A673 (cell line): ENCODE measurements at regions not wholly inside any gene's neighbourhood (a gene's known extent, or its start where the extent isn't known, plus 50 kb on each side); places are given as distances from the start of the nearest gene placed in this dataset.
"Not testable (repeated sequence)": the region's sequence is repeated elsewhere in the genome, so short reads cannot be mapped to it uniquely, and the experiment has no call there.

Source experiments
- BruUV-seq: library from RNA; stranded (reverse); fragments of 400-500 nt; replicated peaks from 2 replicates; lab custom pipeline; 2021; lab: Mats Ljungman, UMichigan
- CTCF ChIA-PET: fragments of 300-600 bp; sonication (Branson Sonifier 250); formaldehyde crosslinking; loops from one replicate; lab custom pipeline; 2022; ENCODE audit warnings: antibody characterized with exemption; lab: Charles Lee
- POLR2A ChIA-PET: fragments of 300-600 bp; sonication (Branson Sonifier 250); formaldehyde crosslinking; loops from one replicate; lab custom pipeline; 2022; ENCODE audit warnings: antibody characterized with exemption; ENCODE audit not compliant: low non-redundant PET; lab: Charles Lee
- DNase-seq: peaks from one replicate; pipeline ENCODE4 v3.0.0-alpha.2; 2015; ENCODE audit warnings: low spot score
- H3K27ac ChIP-seq: fragments of 200-600 bp; sonication (generic); 2 replicates; pipeline ENCODE4 v1.5.1; 2016; ENCODE audit warnings: mixed run types, low read depth, mild to moderate bottlenecking, mixed read lengths, antibody characterized with exemption, low read length; ENCODE audit not compliant: poor library complexity, severe bottlenecking
- H3K27me3 ChIP-seq: fragments of 200-600 bp; sonication (generic); replicated peaks from 2 replicates; pipeline ENCODE4 v1.6.1; 2017; ENCODE audit warnings: mixed run types, low read depth, mild to moderate bottlenecking, mixed read lengths, antibody characterized with exemption, low read length; ENCODE audit not compliant: insufficient read depth, poor library complexity
- H3K36me3 ChIP-seq: fragments of 200-600 bp; sonication (generic); 2 replicates; pipeline ENCODE4 v1.6.1; 2016; ENCODE audit warnings: mixed run types, mild to moderate bottlenecking, mixed read lengths, antibody characterized with exemption, low read length; ENCODE audit not compliant: insufficient read depth, poor library complexity, severe bottlenecking
- H3K4me1 ChIP-seq: fragments of 200-600 bp; sonication (generic); 2 replicates; pipeline ENCODE4 v1.6.1; 2017; ENCODE audit warnings: mixed run types, mild to moderate bottlenecking, mixed read lengths, antibody characterized with exemption, low read length; ENCODE audit not compliant: insufficient read depth, poor library complexity, severe bottlenecking
- H3K4me3 ChIP-seq: fragments of 200-600 bp; sonication (generic); 2 replicates; pipeline ENCODE4 v1.5.1; 2016; ENCODE audit warnings: low read depth, mixed run types, mild to moderate bottlenecking, mixed read lengths, low read length; ENCODE audit not compliant: poor library complexity, severe bottlenecking
- H3K9me3 ChIP-seq: fragments of 200-600 bp; sonication (generic); 2 replicates; pipeline ENCODE4 v1.6.1; 2016; ENCODE audit warnings: mixed run types, low read depth, mild to moderate bottlenecking, mixed read lengths, antibody characterized with exemption, low read length; ENCODE audit not compliant: poor library complexity, severe bottlenecking
- EZH2 ChIP-seq: fragments of 200-600 bp; sonication (generic); IDR thresholded peaks from 2 replicates; pipeline ENCODE4 v1.6.1; 2017; ENCODE audit warnings: borderline replicate concordance, low read depth, mild to moderate bottlenecking, mixed read lengths, antibody characterized with exemption, low read length; ENCODE audit not compliant: poor library complexity, severe bottlenecking
- intact Hi-C: fragments of 100-400 bp; cut with micrococcal nuclease; formaldehyde crosslinking; loops from one replicate; pipeline ENCODE4 v1.10.0; 2022; ENCODE audit not compliant: unreplicated experiment
- TF ChIP-seq, protein P1 (sequence below): fragments of 300-800, 200-600 bp; sonication (generic); conservative IDR thresholded peaks from 2 replicates; pipeline ENCODE4 v1.5.1; 2017; ENCODE audit warnings: low read depth, mild to moderate bottlenecking, antibody characterized with exemption, low read length, moderate library complexity, mixed read lengths

GRCh38 chr9:80755586-80755985 is 933.8 kb downstream of the TLE1 start:
- Histone ChIP-seq H3K27me3 (no peaks in the 10 kb centered on the region), H3K36me3 (no peaks in the 10 kb centered on the region), H3K9me3 (no peaks in the 10 kb centered on the region), H3K27ac (no peak overlapping the region), H3K4me3 (no peak overlapping the region), H3K4me1 (no peaks in the 10 kb centered on the region)
- POLR2A ChIA-PET, result no interaction called here
- intact Hi-C loops, result no loop called here
- CTCF ChIA-PET, result no interaction called here
- TF ChIP-seq EZH2, result no peak
- TF ChIP-seq, protein P1, sequence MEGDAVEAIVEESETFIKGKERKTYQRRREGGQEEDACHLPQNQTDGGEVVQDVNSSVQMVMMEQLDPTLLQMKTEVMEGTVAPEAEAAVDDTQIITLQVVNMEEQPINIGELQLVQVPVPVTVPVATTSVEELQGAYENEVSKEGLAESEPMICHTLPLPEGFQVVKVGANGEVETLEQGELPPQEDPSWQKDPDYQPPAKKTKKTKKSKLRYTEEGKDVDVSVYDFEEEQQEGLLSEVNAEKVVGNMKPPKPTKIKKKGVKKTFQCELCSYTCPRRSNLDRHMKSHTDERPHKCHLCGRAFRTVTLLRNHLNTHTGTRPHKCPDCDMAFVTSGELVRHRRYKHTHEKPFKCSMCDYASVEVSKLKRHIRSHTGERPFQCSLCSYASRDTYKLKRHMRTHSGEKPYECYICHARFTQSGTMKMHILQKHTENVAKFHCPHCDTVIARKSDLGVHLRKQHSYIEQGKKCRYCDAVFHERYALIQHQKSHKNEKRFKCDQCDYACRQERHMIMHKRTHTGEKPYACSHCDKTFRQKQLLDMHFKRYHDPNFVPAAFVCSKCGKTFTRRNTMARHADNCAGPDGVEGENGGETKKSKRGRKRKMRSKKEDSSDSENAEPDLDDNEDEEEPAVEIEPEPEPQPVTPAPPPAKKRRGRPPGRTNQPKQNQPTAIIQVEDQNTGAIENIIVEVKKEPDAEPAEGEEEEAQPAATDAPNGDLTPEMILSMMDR, result no peak
- BruUV-seq, result no TSS peak
- DNase-seq, result no peak

DNA sequence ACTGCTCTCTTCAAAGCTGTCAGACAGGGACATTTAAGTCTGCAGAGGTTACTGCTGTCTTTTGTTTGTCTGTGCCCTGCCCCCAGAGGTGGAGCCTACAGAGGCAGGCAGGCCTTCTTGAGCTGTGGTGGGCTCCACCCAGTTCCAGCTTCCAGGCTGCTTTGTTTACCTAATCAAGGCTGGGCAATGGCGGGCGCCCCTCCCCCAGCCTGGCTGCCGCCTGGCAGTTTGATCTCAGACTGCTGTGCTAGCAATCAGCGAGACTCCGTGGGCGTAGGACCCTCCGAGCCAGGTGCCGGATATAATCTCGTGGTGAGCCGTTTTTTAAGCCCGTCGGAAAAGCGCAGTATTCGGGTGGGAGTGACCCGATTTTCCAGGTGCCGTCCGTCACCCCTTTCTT is 942.3 kb downstream of the TLE1 start:
- BruUV-seq, H3K27me3 ChIP-seq, H3K9me3 ChIP-seq, H3K4me1 ChIP-seq, H3K27ac ChIP-seq, CTCF ChIA-PET, DNase-seq, intact Hi-C loops, H3K4me3 ChIP-seq, POLR2A ChIA-PET, H3K36me3 ChIP-seq: not testable (repeated sequence)

DNA sequence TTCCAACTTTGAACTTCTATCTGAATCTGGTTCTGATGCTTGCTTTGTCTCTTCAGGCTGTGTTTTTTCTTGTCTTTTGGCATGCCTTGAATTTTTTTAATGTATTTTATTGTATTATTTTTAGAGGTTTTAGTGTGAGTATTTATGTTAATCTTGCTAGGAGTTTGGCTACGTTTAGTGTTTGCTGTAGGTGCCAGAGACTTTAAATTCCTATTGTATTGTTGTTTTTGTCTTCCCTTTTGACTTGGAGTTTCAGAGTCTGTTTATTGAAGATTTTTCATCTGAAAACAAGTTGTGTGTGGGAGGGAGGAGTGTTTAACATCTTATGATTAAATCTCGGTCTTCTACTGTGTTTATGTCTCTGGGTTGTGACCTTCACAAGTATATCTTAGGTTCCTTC is 956.8 kb downstream of the TLE1 start:
- H3K4me3 ChIP-seq, result no peak overlapping the region
- no peaks in the 10 kb centered on the region for H3K4me1 ChIP-seq
- POLR2A ChIA-PET, result no interaction called here
- no peak for DNase-seq
- H3K36me3 ChIP-seq, result no peaks in the 10 kb centered on the region
- TF ChIP-seq, protein P1, result no peak
- no peak for TF ChIP-seq EZH2
- CTCF ChIA-PET, result no interaction called here
- no TSS peak for BruUV-seq
- no peak overlapping the region for H3K27ac ChIP-seq
- no peaks in the 10 kb centered on the region for H3K27me3 ChIP-seq
- H3K9me3 ChIP-seq, result no peaks in the 10 kb centered on the region
- intact Hi-C loops, result no loop called here

- ChIA-PET POLR2A (no interaction called here), CTCF (no interaction called here)
- intact Hi-C loops, result no loop called here
Observed at GRCh38 chr9:80720579-80720978, 968.8 kb downstream of the TLE1 start.

More at GRCh38 chr9:80720579-80720978, 968.8 kb downstream of the TLE1 start:
- Histone ChIP-seq H3K27ac (no peak overlapping the region), H3K36me3 (no peaks in the 10 kb centered on the region), H3K4me1 (no peaks in the 10 kb centered on the region), H3K27me3 (no peaks in the 10 kb centered on the region), H3K4me3 (no peak overlapping the region), H3K9me3 (no peaks in the 10 kb centered on the region)
- TF ChIP-seq, protein P1, result no peak
- no peak for TF ChIP-seq EZH2
- no TSS peak for BruUV-seq
- DNase-seq, result no peak
